GM19395 (cell line): ENCODE measurements at regions not wholly inside any gene's neighbourhood (a gene's known extent, or its start where the extent isn't known, plus 50 kb on each side); places are given as distances from the start of the nearest gene placed in this dataset.
"Not testable (repeated sequence)": the region's sequence is repeated elsewhere in the genome, so short reads cannot be mapped to it uniquely, and the experiment has no call there.

Experiments
- ATAC-seq: cut with Tn5 transposase; IDR thresholded peaks from one replicate; pipeline ENCODE4 v1.9.1; 2021; ENCODE audit warnings: mild to moderate bottlenecking, moderate library complexity; ENCODE audit not compliant: unreplicated experiment

GRCh38 chr22:49677495-49677889, 150.2 kb downstream of the BRD1 start:
- no peak for ATAC-seq

DNA sequence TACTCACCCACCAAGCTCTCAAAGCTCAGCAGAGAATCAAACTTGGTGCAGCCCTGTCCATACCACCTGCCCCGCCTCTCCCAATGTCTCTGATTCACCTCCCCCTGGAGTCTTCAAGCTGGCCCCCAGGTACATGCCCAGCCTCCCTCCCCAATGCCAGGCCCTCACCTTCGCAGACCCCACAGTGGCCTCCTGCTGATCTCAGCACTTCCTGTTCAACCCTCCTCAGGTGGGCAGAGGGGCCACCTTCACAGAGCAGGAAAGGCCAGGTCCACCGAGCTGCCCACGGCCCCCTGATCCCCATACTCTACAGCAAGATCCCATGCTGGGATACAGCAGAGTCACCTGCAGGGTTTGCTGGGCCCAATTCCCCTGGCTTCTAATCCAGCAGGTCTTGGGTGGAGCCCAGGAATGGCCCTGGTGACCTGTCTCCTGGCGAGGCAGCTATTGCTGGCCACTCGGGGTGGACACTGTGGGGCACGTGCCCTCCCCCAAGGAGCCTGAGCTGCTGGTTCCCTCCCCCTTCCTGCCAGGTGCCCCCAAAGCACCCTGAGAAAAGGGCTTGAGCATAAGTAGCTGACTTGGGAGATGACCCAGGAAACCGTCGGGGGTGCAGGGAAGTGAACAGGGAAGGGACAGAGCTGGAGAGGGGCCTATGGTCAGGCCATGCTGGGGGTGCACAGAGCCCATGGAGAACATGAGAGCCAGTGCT, 150.7 kb downstream of the BRD1 start:
- ATAC-seq = no peak

DNA sequence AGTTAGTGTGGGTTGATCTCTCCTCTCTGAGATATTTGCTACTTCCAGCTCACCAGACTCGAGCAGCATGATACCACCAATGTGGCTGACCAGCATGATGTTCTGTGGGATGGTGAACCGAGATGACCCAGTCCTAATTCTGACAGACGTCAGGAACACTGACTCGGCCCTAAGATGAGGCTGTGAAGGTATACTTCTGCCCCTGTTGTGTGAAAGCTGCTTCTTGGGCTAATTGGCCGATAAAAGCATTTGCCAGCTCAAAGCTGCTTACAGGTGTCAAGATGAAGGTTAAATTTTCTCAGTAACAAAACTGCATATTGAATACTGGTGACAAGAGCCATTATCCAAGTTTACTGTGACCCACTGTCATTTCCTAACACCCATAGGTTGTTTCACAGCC, 151.4 kb downstream of the BRD1 start:
- ATAC-seq = no peak

DNA sequence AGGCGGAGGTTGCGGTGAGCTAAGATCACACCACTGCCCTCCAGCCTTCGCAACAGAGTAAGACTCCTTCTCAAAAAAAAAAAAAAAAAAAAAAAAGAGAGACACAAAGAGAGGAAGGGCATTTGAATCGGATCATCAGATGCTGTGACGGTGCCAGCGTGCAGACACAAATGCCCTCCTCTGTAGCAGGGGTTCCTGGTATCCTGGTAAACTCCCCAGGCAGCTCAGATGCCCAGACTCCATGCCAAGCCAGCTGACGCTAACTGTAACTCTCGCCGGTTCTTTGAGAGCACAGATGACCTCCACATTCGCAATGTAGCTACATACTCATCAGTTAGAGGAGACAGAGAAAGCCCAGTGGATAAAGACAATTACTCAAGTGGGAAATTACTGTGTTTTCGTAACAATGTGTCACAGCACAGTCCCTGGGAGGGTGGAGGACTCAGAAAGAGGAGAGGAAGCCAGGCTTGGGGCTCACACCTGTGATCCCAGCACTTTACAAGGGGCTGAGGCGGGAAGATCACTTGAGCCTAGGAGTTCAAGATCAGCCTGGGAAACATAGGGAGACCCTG, 153.1 kb downstream of the BRD1 start:
- no peak for ATAC-seq

GRCh38 chr22:49673048-49673447, 154.6 kb downstream of the BRD1 start:
- no peak for ATAC-seq

DNA sequence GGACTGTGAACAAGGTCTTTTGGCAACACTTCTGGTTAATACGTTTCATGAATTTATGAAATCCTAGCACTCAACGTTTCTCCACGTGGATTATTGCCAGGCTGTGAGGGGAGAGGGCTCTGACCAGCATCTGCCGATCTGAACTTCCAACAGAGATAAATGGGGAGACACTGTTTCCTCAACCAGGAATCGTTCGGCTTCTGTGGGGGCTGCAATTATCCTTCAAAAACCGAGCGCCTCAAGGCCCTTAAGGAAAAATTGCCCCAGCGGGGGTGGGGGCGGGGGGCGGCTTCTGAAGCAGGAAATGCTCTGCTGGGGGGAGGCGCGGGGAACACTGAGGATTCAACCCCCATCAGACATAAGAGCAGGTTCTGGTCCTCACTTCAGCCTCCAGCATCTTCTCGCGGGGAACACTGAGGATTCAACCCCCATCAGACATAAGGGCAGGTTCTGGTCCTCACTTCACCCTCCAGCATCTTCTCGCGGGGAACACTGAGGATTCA, 155.6 kb downstream of the BRD1 start:
- ATAC-seq = no peak

- ATAC-seq = no peak
Observed at GRCh38 chr22:49671331-49672013, 156.2 kb downstream of the BRD1 start.

- ATAC-seq = no peak
Observed at GRCh38 chr22:49670456-49671330, 157.0 kb downstream of the BRD1 start.

GRCh38 chr22:49669969-49670455, 157.7 kb downstream of the BRD1 start:
- ATAC-seq = not testable (repeated sequence)

DNA sequence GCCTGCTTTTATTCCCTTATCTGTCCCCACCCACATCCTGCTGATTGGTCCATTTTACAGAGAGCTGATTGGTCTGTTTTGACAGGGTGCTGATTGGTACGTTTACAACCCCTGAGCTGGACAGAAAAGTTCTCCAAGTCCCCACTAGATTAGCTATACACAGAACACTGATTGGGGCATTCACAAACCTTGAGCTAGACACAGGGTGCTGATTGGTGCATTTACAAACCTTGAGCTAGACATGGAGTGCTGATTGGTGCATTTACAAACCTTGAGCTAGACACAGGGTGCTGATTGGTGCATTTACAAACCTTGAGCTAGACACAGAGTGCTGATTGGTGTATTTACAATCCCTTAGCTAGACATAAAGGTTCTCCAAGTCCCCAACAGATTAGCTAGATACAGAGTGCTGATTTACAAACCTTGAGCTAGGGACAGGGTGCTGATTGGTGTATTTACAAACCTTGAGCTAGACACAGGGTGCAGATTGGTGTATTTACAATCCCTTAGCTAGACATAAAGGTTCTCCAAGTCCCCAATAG, 158.2 kb downstream of the BRD1 start:
- ATAC-seq = not testable (repeated sequence)

- ATAC-seq = no peak
Observed at GRCh38 chr22:49668402-49668801, 159.3 kb downstream of the BRD1 start.

GRCh38 chr22:49667236-49667635, 160.4 kb downstream of the BRD1 start:
- ATAC-seq = no peak

GRCh38 chr22:49666146-49666809, 161.4 kb downstream of the BRD1 start:
- ATAC-seq = no peak

GRCh38 chr22:49664891-49665290, 162.8 kb downstream of the BRD1 start:
- no peak for ATAC-seq

- no peak for ATAC-seq
Observed at GRCh38 chr22:49664371-49664881, 163.2 kb downstream of the BRD1 start.

DNA sequence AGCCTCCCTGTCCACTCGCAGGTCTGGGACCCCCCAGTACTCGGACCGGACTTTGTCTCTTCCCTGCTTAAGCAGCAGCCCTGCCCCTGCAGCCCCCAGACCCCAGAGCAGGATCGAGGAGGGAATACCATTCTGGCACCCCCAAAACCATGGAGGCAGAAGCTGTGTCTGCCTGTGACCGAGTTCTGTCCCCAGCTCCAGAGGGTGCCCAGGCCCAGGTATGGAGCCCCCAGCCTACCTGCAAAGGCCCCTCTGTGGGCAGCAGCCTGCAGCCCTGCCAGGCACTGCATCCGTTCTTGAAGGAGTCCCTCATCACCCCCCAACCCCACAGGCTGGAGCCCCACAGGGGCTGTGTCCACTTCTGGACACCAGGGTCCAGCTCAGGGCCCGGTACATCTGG, 163.8 kb downstream of the BRD1 start:
- ATAC-seq = no peak

GRCh38 chr22:49663311-49663711, 164.4 kb downstream of the BRD1 start:
- no peak for ATAC-seq

DNA sequence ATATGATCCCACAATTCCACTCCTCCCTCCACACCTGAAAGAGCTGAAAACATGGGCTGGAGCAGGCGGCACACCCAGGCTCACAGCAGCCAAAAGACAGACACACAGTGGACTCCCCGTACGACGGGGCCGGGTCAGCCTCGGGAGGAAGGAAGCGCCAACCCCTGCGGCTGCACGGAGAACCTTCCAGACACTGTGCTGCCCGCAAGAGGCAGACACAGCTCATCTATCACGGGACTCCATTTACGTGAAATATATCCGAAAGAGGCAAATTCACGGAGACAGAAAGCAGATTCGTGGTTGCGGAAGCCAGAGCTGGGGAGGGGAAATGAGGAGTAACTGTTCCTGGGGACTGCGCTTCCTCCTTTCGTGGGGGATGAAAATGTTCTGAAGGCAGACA, 165.0 kb downstream of the BRD1 start:
- ATAC-seq = no peak

DNA sequence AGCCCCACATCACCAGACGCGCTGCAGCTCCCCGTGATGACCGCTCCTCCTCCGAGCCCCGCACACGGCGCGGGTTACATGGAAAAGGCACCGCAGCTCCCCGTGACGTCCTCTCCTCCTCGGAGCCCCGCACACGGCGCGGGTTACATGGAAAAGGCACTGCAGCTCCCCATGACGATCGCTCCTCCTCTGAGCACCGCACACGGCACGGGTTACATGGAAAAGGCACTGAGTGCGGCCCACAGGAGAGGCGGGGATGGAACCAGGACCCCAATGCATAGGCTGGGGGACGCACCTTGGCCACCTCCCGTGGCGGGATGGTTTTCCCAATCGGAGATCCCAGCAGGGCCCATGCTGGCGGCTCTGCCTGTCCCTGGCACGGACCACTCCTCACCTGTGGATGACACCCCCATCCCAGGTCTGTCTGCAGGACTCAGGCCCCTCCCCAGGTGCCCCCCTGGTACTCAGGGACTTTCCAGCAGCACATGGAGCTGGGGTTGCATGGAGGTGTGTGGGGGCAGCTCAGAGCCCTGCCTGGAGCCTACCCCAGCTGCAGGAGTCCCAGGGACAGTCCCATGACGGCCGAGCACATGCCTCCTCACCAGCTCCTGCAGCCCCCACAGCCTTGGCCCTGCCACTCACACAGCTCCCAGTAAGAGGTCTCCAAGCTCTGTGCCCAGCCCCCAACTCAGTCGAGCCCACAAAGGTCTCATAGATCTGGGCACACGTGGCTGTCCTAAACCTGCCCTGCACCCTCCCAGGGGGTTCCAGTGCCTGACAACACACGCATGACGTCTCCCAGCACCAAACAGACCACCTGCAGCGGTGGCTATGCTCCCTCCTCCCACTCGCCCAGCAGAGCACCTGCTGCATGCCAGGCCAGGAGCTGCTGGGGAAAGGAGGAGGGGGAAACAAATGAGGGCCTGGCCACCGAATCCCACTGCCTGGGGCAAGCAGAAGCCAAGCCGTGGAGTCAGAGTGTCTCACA, 166.6 kb downstream of the BRD1 start:
- no peak for ATAC-seq
